RCC 7860 (cell line): ENCODE measurements at regions not wholly inside any gene's neighbourhood (a gene's known extent, or its start where the extent isn't known, plus 50 kb on each side); places are given as distances from the start of the nearest gene placed in this dataset.

Experiments used
- DNase-seq: peaks from one replicate; pipeline ENCODE4 v3.0.0-alpha.2; 2015; ENCODE audit warnings: low spot score
- FAIRE-seq: peaks from 2 replicates; lab custom pipeline; 2012; peaks lifted over from hg19 to GRCh38; lab: Jason Lieb, UNC

DNA sequence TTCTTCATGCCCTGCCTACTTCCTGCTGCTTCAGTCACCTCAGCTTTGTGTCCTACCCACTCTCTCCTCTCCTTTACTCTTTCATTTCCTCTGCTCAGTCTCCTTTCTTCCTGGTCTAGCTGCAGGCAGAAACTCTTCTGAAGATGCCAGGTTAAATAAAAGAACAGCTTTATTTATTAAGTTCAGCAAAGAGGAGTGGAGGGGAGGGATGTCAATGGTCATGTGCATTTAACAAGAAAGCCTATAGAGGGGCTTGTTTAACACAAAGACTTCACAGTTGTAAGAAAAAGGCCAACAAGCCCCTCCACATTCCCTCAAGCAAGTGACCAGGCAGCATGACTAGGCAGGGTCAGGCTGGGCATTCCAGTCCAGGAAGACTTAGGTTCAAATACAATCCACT is 609.2 kb downstream of the INSC start:
- no peak for DNase-seq
- FAIRE-seq: no peak

DNA sequence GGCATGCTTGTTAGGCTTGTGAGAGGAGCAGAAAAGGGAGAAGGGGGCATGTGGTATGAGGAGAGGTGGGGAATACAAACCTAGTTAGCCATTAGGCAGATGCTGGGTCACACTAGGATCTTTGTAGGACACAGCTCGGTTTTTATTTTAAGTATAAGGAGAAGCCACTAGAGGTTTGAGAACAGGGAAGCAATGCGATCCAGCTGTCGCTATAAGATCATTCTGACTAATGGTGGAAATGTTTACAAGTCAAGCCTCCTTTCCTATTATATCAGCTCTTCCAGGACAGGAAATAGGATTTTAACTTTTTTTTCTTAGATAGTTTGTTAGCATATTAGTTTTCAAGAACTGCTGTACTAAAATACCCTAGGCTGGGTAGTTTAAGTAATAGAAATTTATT is 609.9 kb downstream of the INSC start:
- FAIRE-seq (no peak), DNase-seq (no peak)

- FAIRE-seq: no peak
These were observed 610.5 kb downstream of the INSC start for GRCh38 chr11:15725246-15725645.

DNA sequence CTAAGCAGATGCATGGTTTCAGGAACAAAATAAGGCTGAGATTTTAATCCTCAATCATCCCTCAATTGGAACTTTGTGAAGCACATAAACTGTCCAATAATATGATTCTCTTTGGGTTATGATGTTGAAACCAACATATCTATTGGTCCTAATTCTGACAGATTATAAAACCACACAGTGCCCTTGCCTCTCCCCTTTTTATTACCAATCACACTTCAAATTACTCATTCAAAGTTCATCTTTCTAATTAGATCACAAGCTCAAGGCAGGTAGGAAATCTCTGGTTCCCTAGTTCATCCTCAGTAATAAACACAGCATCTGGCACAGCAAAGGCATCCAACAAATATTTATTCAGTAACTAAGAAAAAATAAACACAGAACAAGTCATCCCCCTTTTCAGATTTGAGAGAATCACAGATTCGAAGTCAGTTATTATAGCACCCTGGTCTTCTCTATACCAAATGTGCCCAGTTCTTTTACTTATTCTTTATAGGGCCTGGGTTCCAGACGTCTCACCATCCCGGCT is 611.6 kb downstream of the INSC start:
- DNase-seq (no peak), FAIRE-seq (no peak)

More at GRCh38 chr11:15725246-15725645, 610.5 kb downstream of the INSC start:
- DNase-seq: no peak

- DNase-seq (no peak), FAIRE-seq (no peak)
These were observed 612.3 kb downstream of the INSC start for GRCh38 chr11:15726893-15727519.

DNA sequence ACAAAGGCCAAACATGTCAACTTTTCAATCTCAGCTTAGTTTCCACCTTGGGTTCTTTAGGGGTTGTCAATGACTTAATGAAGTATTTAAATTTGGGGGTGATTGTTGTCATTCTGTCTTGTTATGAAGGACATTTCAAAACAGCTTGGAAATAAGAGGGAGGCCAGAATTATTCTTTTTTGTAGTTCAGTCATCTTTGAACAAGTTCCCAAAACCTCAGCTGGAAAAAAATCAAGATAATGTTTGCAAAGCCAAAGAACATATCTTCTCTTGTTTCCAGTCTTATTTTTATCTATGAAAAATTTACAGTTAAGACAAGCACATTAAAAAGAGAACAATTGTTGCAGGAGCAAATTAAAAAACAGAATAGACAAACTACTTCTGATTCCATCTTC is 612.8 kb downstream of the INSC start:
- FAIRE-seq (no peak), DNase-seq (no peak)

GRCh38 chr11:15728207-15728606 is 613.5 kb downstream of the INSC start:
- FAIRE-seq (no peak), DNase-seq (no peak)

DNA sequence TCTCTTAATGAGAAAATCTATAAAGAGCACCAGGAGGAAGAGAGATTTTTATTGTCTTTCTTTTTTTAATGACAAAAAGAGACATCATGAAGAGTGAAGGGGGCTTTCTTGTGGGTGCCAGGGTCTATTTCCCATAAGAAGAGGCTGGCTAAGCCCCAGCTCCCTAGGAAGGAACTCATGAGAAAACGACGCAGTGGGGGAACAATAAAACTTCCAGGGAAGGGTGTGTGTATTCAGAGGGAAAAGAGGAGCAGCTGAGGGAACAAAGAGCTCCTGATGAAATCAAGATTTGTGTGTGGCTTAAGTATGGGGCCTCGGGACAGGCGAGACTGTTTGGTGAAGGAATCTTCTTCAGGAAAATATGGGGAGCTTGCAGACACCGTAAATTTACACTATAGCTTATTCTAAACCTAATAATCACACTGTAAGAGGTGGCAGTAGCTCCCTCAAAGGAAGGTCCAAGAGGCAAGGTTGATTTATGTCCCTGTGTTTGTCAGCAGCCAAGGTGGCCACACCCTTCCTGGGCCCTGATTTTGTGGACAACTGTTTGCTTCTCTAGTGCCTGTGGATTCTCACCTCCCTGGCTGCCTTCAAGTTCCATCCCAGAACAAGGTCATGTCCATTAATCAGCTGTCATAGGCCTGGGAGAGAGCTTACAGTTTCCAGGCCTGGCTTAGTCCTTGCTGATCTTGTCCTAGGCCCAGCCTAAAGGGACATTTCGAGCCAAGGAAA is 615.7 kb downstream of the INSC start:
- no peak for DNase-seq
- FAIRE-seq: no peak

GRCh38 chr11:15730995-15731385 is 616.3 kb downstream of the INSC start:
- DNase-seq (no peak), FAIRE-seq (no peak)

DNA sequence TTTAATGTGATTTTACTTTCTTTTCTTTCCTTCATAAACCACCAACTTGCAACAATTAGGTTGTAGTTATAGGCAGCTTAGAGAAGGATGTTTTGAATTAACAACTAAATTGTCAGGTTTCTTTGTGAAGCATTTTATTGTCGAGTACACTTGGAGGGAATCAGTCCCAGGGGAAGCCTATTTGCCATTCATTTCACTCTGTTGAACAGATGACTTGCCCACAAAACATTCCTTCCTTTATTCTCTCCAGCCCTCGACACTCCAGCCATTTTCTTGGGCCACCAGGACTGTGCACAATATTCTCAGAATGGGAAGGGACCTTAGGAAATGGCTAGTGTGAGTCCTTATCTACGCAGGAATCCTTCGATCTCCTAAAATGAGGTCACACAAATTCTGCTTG is 620.6 kb downstream of the SOX6 start:
- no peak for DNase-seq
- FAIRE-seq: no peak

GRCh38 chr11:15737320-15737719 is 619.0 kb downstream of the SOX6 start:
- FAIRE-seq: no peak
- no peak for DNase-seq

DNA sequence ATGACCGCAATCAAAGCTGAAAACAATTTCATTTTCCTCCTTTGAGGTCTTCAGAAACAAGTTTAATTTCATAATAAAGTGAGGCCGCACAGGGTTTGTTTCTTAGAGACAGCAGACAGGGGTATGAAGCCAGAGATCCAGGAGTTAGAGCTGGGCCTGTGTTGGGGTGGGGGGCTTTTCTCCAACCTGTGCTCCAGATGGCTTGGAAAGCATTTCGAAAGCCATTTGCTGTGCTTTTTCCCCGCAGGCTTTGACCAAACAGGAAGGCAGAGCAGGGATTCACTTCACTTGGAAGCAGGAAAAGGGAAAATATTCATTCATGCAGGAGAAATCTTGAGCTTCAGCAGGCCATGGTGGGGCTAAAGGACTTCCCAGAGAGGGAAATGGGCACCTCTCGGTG is 617.4 kb downstream of the SOX6 start:
- no peak for DNase-seq
- no peak for FAIRE-seq

DNA sequence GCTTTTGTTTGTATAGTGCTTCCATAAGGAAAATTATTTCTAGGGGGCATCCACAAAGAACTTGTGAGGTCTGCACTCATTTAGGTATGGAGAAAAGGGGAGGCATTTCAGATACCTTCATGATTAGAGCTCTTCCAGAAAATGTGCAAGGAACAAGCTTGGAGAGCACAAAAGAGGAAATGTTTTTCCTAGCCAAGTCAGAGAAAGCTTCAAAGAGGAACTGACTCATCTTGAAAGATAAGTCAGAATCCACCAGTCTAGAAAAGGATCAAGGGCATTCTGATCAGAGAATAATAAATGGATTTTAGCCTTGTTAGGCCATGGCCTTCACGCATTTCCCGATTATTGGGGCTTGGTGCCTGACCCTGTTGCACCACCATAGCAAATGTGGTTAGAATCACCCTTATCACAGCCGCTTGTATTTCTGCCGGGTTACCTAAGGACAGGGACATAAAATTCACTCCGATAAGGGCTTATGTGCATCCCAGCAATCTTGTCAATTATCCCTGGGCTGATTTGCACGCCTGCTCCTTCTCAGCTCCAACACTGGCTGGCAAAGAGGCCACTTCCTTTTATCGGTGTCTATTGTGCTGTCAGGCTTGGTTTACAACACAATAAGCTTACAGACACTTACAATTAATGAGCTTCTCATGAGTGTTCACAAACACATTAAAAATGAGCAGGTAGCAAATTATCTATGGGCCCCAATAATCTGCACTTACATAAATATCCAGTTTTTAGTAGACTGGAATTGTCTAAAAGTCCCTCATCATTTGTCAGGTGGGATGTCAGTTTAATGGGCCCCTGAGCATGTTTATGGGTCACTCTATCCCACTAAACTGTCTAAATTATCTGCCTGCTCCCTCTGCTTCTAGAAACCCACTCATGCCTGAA is 613.5 kb downstream of the SOX6 start:
- no peak for FAIRE-seq

DNA sequence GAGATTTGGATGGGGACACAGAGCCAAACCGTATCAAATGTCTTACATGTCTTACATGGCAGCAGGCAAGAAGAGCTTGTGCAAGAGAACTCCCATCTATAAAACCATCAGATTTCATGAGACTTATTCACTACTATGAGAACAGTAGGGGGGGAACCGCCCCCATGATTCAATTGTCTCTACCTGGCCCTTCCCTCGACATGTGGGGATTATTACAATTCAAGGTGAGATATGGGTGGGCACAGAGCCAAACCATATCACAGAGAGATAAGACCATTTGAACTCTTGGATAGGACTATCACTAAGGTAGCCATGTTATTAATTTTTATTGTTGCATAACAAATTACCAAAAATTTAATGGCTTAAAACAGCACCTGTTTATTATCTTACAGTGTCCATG is 611.7 kb downstream of the SOX6 start:
- FAIRE-seq: no peak
- no peak for DNase-seq

More for the DNA sequence above, 613.5 kb downstream of the SOX6 start:
- DNase-seq: no peak

- no peak for FAIRE-seq
- DNase-seq: no peak
These were observed 611.1 kb downstream of the SOX6 start for GRCh38 chr11:15745266-15745665.

DNA sequence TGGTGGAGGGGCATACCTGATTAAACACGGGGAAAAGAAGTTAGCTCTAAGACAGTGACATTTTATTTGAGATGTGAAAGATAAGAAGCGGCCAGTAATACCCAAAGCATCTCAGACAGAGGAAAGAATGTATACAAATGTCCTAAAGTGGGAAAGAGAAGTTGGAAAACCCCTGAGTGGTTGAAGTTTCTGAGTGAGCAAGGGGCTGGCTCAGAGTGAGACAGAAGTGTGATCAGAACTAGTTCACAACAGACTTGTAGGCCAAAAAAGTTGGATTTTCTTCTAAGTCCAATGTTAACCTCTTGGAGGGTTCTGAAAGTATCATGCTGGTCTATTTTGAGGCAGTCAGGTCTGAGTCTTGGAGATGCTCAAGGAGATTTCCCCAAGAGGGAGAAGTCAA is 608.7 kb downstream of the SOX6 start:
- DNase-seq (no peak), FAIRE-seq (no peak)

- no peak for FAIRE-seq
- no peak for DNase-seq
These were observed 608.2 kb downstream of the SOX6 start for GRCh38 chr11:15748132-15748531.

DNA sequence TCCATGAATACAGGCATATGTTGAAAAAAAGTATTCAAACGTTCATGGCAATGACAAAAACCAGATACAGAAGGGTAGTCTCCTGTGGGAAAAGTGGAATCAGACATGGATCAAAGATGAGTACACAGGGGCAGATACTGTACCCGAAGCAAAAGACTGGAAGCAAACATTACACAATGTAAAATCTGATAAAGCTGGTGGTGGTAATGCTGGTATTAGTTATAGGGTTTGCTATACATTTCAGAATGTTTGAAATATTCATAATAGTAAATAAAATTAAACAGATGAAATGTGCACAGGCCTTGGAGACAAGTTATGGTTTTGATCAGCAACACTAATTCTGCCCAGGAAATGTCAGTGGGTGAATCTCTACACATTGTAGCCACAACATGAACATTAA is 607.6 kb downstream of the SOX6 start:
- no peak for DNase-seq
- no peak for FAIRE-seq

- DNase-seq (no peak), FAIRE-seq (no peak)
These were observed 605.6 kb downstream of the SOX6 start for GRCh38 chr11:15750535-15751308.

- DNase-seq: no peak
- no peak for FAIRE-seq
These were observed 602.1 kb downstream of the SOX6 start for GRCh38 chr11:15754221-15754620.
